Tongue (tissue), 1 donor: ENCODE measurements at regions not wholly inside any gene's neighbourhood (a gene's known extent, or its start where the extent isn't known, plus 50 kb on each side); places are given as distances from the start of the nearest gene placed in this dataset.
A peak's percentile ranks its signal among the peaks of the same experiment; 100 is the strongest.

Source experiments
- DNase-seq: peaks from one replicate; pipeline ENCODE4 v3.0.0-alpha.2; 2015

- DNase-seq, result no peak
Observed at GRCh38 chr20:11537032-11537431, 380.7 kb upstream of the BTBD3 start.

DNA sequence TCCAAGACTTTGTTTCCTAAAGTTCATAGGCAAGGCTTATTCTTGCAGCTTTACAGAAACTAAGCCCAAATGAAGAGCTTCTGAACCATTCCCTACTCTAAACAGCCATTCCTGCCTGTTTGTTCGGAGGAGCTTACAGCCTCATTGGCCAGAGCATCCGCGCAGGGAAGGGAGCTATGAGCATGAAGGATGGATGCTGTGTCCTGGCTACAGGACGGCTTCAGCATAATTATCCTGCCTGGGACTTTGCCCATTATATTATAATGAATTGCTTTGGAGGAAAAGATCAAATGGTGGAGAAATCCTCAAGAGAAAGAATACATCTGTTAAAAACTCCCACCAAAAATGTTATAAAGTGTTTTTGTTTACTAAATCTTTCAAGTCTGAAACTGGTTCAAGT, 378.2 kb upstream of the BTBD3 start:
- peak; percentile 37 for DNase-seq

- DNase-seq, result no peak
Observed at GRCh38 chr20:11540558-11540957, 377.1 kb upstream of the BTBD3 start.

DNA sequence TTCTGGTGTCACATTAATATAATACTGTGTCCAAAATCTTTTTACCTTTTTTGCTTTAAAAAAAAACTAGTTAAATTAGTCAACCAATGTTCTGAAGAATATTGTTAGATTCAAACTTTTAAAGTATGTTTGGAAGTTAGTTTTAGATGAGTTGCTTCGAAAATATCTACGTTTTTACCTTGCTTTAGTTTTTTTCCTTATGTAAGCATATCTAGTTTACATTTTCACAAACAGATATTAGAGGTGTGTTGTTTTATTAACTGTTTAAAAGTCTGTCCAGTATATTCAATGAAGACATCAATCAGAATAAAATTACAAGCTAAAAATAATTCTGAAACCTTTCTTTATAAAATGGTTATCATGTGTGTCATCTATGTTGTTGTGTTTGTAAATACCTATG, 375.0 kb upstream of the BTBD3 start:
- DNase-seq, result no peak

- peak; percentile 91 for DNase-seq
Observed at GRCh38 chr20:11544029-11544678, 373.5 kb upstream of the BTBD3 start.

DNA sequence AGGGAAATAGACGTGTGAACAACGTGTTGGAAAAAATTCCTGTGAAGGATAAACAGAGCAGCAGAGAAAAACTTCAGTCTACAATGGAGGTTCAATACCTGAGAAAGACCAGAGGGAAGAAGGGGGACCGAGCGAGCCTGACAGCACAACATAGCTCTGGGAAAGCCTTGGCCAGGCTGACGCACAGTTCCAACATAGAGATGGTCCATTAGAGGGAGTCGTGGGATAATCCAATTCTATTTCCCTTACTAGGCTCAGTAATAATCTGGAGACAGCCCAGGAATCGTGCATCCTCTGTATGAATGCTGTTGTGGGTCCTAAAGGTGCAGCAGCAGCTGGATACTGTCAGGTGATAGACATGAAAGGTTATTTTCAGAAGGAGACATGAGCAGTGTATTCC, 370.8 kb upstream of the BTBD3 start:
- DNase-seq, result no peak

- peak; percentile 35 for DNase-seq
Observed at GRCh38 chr20:11549172-11550103, 368.3 kb upstream of the BTBD3 start.

DNA sequence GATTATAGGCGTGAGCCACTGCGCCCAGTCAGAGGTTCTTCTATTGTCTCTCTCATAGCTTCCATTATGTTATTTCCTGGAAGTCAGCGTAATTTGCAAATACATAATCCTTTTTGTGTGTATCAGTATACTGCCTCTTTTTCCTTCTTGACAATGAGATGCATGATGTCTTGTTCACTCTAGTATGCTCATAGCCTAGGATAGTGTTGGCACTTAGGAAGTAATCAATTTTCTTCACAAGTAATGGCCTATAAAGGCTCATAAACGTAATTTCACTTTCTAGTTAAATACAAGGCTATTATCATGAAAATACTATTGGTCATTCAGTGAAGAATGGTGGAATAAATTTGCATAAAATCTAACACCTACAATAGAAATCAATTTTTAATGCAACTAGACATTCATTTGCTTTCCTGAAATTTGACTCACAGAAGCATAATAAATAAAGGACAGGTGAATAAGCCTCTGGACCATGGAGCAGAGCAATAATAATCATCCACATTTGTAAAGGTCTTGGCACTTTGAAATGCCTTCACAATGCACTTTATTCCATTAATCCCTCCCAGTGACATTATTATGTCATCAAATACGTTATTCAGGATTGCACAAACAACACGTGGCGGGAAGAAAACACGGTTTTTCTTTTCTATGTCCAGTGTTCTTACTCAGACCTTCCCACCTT, 366.9 kb upstream of the BTBD3 start:
- DNase-seq, result no peak

DNA sequence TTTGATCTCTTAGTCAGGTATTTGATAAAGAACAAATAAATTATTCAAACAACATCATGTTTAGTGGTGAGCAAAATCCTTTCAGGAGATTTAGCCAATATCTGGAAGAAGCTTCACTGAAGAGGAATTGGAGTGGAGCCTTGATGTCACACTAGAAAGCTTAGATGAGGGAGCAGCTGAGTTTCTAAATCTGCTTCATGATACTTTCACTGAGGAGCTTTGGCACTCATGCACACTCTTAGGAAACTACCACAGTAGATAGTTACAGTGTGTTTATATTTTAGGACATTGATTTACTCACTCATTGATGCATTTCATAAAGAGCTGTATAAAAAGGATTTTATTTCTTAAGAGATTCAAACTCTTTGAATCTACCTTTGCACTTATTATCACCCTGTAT, 366.2 kb upstream of the BTBD3 start:
- DNase-seq, result peak; percentile 61

GRCh38 chr20:11553603-11554002, 364.1 kb upstream of the BTBD3 start:
- peak; percentile 24 for DNase-seq

GRCh38 chr20:11555510-11555909, 362.2 kb upstream of the BTBD3 start:
- no peak for DNase-seq

DNA sequence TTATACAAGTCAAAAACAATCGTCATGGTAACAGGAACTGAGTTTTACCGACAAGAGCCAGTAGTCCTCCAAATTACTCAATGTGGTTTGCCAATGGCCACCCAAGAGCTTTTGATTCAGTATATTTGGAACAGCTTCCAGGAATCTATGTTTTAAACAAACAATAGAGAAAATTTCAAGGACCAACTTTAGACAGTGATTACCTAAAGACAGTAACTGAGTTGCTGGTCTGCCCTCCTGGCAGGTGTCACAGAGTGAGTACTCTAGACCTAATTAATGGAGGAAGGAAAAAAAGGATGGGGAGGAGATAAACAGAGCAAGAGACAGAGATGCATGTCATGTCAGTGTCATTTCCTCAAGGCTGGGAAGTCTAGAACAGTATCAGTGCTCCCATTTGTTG, 361.3 kb upstream of the BTBD3 start:
- no peak for DNase-seq

DNA sequence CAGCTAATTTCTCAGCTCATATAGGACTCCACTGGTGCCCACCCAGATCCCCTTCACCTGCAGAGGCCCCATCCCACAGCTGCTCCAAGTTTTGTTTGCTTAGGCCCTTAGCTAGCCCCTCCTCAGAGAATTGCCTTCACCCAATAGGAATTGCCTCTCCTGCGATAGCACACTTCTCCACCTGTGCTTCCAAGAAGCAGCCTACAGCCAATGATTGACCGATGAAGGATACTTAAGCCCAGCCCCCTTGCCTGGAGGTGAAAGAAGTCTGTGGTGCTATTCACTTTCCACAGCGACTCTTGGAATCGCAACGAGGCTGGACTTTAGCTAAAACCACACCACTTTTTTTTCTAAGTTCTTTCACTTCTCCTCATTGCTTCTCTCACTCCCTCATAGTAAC, 353.2 kb upstream of the BTBD3 start:
- DNase-seq, result no peak

DNA sequence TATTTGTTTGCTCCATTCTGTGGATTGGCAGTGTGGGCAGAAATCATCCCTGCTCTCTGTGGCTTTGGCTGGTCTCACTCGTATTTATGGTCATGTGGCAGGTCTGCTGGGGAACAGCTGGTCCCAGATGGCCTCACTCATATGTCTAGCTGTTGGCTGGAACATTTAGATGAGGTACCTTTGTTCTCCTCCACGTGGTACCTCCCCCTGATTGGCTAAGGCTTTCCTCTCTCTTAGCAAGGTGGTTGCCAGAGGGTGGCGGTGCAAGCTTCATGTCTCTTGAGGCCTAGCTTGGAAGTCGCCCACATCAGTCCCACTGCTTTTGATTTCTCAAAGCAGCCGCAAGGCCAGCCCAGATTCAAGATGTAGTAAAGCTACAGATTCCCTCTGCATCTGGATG, 348.5 kb upstream of the BTBD3 start:
- DNase-seq, result peak; percentile 24

DNA sequence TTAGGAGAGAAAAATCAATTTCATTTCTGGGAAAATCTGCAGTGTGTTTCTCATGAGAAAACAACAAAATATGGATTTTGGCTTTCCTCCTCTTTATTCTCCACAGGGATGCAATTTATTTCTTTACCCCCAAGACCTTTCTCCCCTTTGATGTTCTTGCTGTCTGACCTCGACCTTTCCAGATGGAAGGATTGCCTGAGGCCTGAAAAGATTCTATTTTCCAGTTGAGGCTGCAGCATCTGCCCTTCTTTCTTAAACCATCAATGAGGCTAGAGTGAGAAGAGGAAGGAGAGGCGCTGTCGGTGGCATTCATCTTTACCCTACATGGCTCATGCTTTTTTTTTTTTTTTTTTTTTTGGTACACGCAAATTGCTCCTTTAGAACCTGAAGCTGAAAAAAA, 344.2 kb upstream of the BTBD3 start:
- DNase-seq, result no peak

DNA sequence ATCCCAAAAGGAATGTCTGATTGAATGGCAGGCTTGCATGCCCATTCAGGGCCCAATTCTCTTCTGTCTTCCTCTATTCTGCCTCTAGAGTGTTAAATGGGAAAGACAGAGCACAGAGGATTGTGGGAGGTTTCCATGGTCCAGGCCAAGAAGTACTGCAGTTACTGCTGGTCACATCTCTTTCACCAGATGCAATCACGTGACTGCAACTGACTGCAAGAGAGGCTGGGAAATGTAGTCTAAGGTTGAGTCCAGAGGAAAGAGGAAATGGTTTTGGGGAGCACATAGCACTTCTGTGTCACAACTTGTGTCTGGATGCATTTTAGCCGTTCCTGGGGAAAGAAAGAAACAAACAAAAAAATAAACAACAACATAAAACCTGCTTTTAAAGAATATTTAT, 336.4 kb upstream of the BTBD3 start:
- DNase-seq, result no peak

- no peak for DNase-seq
Observed at GRCh38 chr20:11582060-11582459, 335.6 kb upstream of the BTBD3 start.

GRCh38 chr20:11585752-11586352, 331.8 kb upstream of the BTBD3 start:
- DNase-seq, result peak; percentile 45

- no peak for DNase-seq
Observed at GRCh38 chr20:11588875-11589274, 328.8 kb upstream of the BTBD3 start.

GRCh38 chr20:11591965-11592364, 325.7 kb upstream of the BTBD3 start:
- no peak for DNase-seq

- no peak for DNase-seq
Observed at GRCh38 chr20:11604339-11604738, 313.4 kb upstream of the BTBD3 start.

- DNase-seq, result no peak
Observed at GRCh38 chr20:11607047-11607446, 310.6 kb upstream of the BTBD3 start.

- DNase-seq, result no peak
Observed at GRCh38 chr20:11608736-11609135, 309.0 kb upstream of the BTBD3 start.
